HL-60 (cell line): ENCODE measurements at regions not wholly inside any gene's neighbourhood (a gene's known extent, or its start where the extent isn't known, plus 50 kb on each side); places are given as distances from the start of the nearest gene placed in this dataset.

Experiments used
- TF ChIP-seq, protein P1 (sequence below): IDR thresholded peaks from 2 replicates; pipeline ENCODE4 v1.6.1; 2012; ENCODE audit warnings: low read depth; ENCODE audit not compliant: insufficient replicate concordance
- TF ChIP-seq, protein P2 (sequence below): IDR thresholded peaks from one replicate; pipeline ENCODE4 v1.5.1; 2011; ENCODE audit warnings: low read length, control low read depth, inconsistent platforms; ENCODE audit not compliant: insufficient read depth

DNA sequence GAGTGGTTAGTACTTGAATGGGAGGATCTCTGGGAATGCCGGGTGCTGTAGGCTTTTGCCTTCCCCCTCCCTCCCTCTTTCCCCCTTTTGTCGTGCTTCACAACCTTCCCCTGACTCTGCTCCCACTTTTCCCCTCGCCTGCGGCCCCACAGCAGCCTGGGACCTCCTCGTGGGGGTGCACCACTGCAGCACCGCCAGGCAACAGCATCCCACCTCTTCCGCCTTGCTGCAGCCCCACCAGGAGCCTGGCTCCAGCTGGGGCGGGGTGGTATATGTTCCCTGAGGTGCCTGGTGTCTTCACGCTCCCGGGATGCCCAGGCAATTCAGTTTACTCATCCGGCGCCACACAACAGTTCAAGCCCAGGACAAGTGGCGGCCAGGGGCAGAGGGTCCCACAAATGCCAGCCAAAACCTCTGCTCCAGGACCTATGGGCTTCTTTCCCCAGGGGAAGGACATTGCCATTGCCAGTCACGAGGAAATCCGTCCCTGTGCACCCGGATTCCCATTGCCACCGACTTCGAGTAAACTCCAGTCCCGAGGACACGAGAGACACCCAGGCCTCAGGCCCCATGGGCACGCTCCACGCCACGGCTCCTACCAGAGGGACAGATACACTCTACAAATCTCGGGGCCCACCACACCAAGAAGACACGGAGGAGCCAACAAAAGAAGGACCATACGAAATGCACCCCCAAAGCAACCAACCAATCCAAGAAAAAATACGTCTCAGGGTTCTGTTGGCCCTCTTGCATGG lies 181.7 kb downstream of the ALG10 start:
- TF ChIP-seq, protein P1, sequence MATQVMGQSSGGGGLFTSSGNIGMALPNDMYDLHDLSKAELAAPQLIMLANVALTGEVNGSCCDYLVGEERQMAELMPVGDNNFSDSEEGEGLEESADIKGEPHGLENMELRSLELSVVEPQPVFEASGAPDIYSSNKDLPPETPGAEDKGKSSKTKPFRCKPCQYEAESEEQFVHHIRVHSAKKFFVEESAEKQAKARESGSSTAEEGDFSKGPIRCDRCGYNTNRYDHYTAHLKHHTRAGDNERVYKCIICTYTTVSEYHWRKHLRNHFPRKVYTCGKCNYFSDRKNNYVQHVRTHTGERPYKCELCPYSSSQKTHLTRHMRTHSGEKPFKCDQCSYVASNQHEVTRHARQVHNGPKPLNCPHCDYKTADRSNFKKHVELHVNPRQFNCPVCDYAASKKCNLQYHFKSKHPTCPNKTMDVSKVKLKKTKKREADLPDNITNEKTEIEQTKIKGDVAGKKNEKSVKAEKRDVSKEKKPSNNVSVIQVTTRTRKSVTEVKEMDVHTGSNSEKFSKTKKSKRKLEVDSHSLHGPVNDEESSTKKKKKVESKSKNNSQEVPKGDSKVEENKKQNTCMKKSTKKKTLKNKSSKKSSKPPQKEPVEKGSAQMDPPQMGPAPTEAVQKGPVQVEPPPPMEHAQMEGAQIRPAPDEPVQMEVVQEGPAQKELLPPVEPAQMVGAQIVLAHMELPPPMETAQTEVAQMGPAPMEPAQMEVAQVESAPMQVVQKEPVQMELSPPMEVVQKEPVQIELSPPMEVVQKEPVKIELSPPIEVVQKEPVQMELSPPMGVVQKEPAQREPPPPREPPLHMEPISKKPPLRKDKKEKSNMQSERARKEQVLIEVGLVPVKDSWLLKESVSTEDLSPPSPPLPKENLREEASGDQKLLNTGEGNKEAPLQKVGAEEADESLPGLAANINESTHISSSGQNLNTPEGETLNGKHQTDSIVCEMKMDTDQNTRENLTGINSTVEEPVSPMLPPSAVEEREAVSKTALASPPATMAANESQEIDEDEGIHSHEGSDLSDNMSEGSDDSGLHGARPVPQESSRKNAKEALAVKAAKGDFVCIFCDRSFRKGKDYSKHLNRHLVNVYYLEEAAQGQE: no peak
- TF ChIP-seq, protein P2, sequence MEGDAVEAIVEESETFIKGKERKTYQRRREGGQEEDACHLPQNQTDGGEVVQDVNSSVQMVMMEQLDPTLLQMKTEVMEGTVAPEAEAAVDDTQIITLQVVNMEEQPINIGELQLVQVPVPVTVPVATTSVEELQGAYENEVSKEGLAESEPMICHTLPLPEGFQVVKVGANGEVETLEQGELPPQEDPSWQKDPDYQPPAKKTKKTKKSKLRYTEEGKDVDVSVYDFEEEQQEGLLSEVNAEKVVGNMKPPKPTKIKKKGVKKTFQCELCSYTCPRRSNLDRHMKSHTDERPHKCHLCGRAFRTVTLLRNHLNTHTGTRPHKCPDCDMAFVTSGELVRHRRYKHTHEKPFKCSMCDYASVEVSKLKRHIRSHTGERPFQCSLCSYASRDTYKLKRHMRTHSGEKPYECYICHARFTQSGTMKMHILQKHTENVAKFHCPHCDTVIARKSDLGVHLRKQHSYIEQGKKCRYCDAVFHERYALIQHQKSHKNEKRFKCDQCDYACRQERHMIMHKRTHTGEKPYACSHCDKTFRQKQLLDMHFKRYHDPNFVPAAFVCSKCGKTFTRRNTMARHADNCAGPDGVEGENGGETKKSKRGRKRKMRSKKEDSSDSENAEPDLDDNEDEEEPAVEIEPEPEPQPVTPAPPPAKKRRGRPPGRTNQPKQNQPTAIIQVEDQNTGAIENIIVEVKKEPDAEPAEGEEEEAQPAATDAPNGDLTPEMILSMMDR: no peak
